Duodenal mucosa (tissue), 2 donors: ENCODE measurements at regions not wholly inside any gene's neighbourhood (a gene's known extent, or its start where the extent isn't known, plus 50 kb on each side); places are given as distances from the start of the nearest gene placed in this dataset.
"Not testable (repeated sequence)": the region's sequence is repeated elsewhere in the genome, so short reads cannot be mapped to it uniquely, and the experiment has no call there.

Source experiments
- H3K27ac ChIP-seq: one replicate; pipeline ENCODE4 v1.7.0; 2013; ENCODE audit warnings: low read depth, low read length
- H3K27me3 ChIP-seq, 2 donors: one replicate each; pipeline ENCODE4 v1.7.0; 2013; ENCODE audit warnings: low read length in 2 of 2, control low read depth in 1 of 2; ENCODE audit not compliant: insufficient read depth in 2 of 2, control insufficient read depth in 1 of 2
- H3K36me3 ChIP-seq, 2 donors: one replicate each; pipeline ENCODE4 v1.7.0; 2013; ENCODE audit warnings: low read length in 2 of 2, control low read depth in 1 of 2; ENCODE audit not compliant: insufficient read depth in 2 of 2, control insufficient read depth in 1 of 2
- H3K4me1 ChIP-seq, 2 donors: one replicate each; pipeline ENCODE4 v1.7.0; 2013; ENCODE audit warnings: low read length in 2 of 2, control low read depth in 1 of 2; ENCODE audit not compliant: insufficient read depth in 2 of 2, control insufficient read depth in 1 of 2
- H3K4me3 ChIP-seq, 2 donors: one replicate each; pipeline ENCODE4 v1.7.0; 2013; ENCODE audit warnings: low read length in 2 of 2, low read depth in 1 of 2
- H3K9ac ChIP-seq, 2 donors: one replicate each; pipeline ENCODE4 v1.7.0; 2013; ENCODE audit warnings: low read length in 2 of 2, low read depth in 1 of 2
- H3K9me3 ChIP-seq, 2 donors: one replicate each; pipeline ENCODE4 v1.7.0; 2013; ENCODE audit warnings: low read length in 2 of 2, control low read depth in 1 of 2; ENCODE audit not compliant: control insufficient read depth in 1 of 2

- Histone ChIP-seq H3K9ac (no peak overlapping the region), H3K4me3 (no peak overlapping the region), H3K27ac (no peak overlapping the region), H3K4me1 (peaks cover 0 to under 1% of the 10 kb centered on the region in 2 donors), H3K27me3 (no peaks in the 10 kb centered on the region), H3K9me3 (no peaks in the 10 kb centered on the region), H3K36me3 (no peaks in the 10 kb centered on the region)
Observed at GRCh38 chr20:11496380-11496779, 421.3 kb upstream of the BTBD3 start.

DNA sequence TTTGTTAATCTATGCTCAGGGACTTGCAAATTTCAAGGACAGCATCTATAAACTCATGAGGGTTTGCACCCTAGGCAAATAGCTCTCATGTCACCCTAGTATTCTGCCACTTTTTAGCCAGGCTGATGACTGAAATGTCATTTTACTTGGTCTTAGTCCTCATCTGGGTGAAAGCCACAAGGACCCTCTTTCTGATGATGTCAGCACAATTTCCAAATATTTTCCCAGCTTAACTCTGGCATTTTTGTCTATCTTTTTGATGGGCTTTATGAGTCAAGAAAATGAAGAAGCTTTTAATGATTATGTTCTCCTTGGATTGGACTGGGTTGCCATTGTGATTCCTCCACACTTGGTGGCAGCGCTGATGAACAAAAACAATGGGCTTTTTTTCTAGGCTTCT, 420.1 kb upstream of the BTBD3 start:
- no peaks in the 10 kb centered on the region for H3K27me3 ChIP-seq
- no peak overlapping the region for H3K27ac ChIP-seq
- no peaks in the 10 kb centered on the region for H3K9me3 ChIP-seq
- no peaks in the 10 kb centered on the region for H3K36me3 ChIP-seq
- H3K4me3 ChIP-seq, result no peak overlapping the region
- no peak overlapping the region for H3K9ac ChIP-seq
- H3K4me1 ChIP-seq, result peaks cover 0 to 8% of the 10 kb centered on the region in 2 donors

GRCh38 chr20:11499101-11499634, 418.5 kb upstream of the BTBD3 start:
- peaks cover 0 to 18% of the 10 kb centered on the region in 2 donors for H3K4me1 ChIP-seq
- no peak overlapping the region for H3K4me3 ChIP-seq
- no peaks in the 10 kb centered on the region for H3K9me3 ChIP-seq
- no peak overlapping the region for H3K27ac ChIP-seq
- H3K27me3 ChIP-seq, result no peaks in the 10 kb centered on the region
- H3K36me3 ChIP-seq, result no peaks in the 10 kb centered on the region
- H3K9ac ChIP-seq, result no peak overlapping the region

DNA sequence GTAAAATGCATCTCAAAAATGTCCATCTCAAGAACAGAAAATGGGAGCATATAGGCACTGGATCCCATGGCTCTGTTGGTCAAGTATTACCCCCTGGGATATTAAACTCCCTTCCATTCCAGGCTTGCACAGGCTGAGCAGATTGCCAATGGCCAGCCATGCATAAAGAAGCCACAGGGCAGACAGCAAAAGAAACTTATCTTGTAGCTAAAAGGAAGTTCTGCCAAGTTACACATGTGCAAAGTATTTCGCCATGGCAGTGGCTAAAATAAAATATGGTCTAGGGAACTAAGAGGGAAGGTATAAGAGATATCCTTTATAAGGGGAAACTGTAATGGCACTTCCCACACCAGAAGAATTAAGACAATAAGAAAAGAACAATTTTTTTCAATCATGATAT, 415.6 kb upstream of the BTBD3 start:
- H3K9me3 ChIP-seq, result no peaks in the 10 kb centered on the region
- H3K27me3 ChIP-seq, result no peaks in the 10 kb centered on the region
- peaks cover 0 to 18% of the 10 kb centered on the region in 2 donors for H3K4me1 ChIP-seq
- no peaks in the 10 kb centered on the region for H3K36me3 ChIP-seq
- no peak overlapping the region for H3K9ac ChIP-seq
- H3K27ac ChIP-seq, result no peak overlapping the region
- H3K4me3 ChIP-seq, result no peak overlapping the region

DNA sequence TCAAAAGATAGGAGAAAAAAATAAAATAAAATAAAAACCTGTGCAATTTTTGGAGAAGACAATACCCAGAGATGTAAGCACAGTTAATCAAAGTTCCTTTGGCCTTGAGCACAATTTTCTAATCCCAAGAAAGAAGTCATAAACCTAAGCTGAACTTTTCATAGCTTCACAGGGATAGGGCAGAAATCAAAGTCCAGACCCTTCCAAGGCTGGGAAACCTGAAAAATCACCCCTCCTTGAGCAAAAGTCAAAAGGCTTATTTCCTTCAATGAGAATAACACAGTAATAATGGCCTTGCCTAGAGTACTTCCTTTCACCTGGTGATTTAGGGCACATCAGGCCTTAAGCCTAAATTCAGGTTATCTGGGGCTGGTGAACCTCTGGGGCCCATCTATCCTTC, 415.0 kb upstream of the BTBD3 start:
- Histone ChIP-seq H3K4me3 (no peak overlapping the region), H3K9me3 (no peaks in the 10 kb centered on the region), H3K4me1 (peaks cover 0 to 18% of the 10 kb centered on the region in 2 donors), H3K27ac (no peak overlapping the region), H3K27me3 (no peaks in the 10 kb centered on the region), H3K9ac (no peak overlapping the region), H3K36me3 (no peaks in the 10 kb centered on the region)

DNA sequence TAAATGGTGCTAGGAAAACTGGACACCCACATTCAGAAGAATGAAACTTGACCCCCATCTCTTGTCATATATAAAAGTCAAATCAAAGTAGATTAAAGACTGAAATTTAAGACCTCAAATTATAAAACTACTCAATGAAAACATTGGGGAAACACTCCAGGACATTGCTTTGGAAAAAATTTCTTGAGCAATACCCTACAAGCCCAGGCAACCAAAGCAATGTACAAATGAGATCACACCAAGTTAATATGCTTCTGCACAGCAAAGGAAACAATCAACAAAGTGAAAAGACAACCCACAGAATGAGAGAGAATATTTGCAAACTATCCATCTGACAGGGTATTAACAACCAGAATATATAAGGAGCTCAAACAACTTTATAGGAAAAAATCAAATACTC, 407.9 kb upstream of the BTBD3 start:
- H3K27me3 ChIP-seq, result no peaks in the 10 kb centered on the region
- H3K9me3 ChIP-seq, result no peaks in the 10 kb centered on the region
- H3K4me1 ChIP-seq, result no peaks in the 10 kb centered on the region
- no peak overlapping the region for H3K9ac ChIP-seq
- H3K4me3 ChIP-seq, result no peak overlapping the region
- no peak overlapping the region for H3K27ac ChIP-seq
- H3K36me3 ChIP-seq, result no peaks in the 10 kb centered on the region

GRCh38 chr20:11511821-11512220, 405.9 kb upstream of the BTBD3 start:
- H3K4me3 ChIP-seq, result no peak overlapping the region
- H3K36me3 ChIP-seq, result no peaks in the 10 kb centered on the region
- no peaks in the 10 kb centered on the region for H3K27me3 ChIP-seq
- peaks cover 9 to 12% of the 10 kb centered on the region in 2 donors for H3K4me1 ChIP-seq
- H3K27ac ChIP-seq, result no peak overlapping the region
- no peaks in the 10 kb centered on the region for H3K9me3 ChIP-seq
- H3K9ac ChIP-seq, result no peak overlapping the region

- peaks cover 13 to 15% of the 10 kb centered on the region in 2 donors for H3K4me1 ChIP-seq
- H3K27me3 ChIP-seq, H3K27ac ChIP-seq, H3K36me3 ChIP-seq, H3K9ac ChIP-seq, H3K4me3 ChIP-seq, H3K9me3 ChIP-seq: not testable (repeated sequence)
Observed at GRCh38 chr20:11513241-11513745, 404.4 kb upstream of the BTBD3 start.

DNA sequence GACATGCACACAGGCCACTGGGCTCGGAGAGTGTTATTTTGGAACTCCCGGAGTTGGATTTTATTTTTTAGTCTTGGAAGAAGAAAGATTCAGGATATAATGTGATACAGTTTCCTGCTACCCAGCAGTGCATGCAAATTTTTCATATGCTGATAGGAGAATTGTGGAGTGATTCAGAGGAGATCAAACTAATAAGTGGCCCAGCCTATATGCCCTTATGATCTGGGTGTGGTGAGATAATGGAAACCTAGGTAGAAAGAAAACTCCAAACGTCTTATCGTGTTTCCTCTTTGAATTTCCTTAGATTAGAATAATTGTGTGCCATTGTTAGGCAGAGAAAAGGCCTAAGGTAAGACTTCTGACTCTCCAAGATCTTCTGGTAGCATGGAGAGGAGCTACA, 401.2 kb upstream of the BTBD3 start:
- H3K4me3 ChIP-seq, result no peak overlapping the region
- H3K27me3 ChIP-seq, result no peaks in the 10 kb centered on the region
- peaks cover 13 to 15% of the 10 kb centered on the region in 2 donors for H3K4me1 ChIP-seq
- no peak overlapping the region for H3K9ac ChIP-seq
- H3K9me3 ChIP-seq, result no peaks in the 10 kb centered on the region
- no peak overlapping the region for H3K27ac ChIP-seq
- no peaks in the 10 kb centered on the region for H3K36me3 ChIP-seq

GRCh38 chr20:11520596-11520995, 397.1 kb upstream of the BTBD3 start:
- Histone ChIP-seq H3K4me1 (peaks cover 13 to 25% of the 10 kb centered on the region in 2 donors), H3K4me3 (no peak overlapping the region), H3K27me3 (no peaks in the 10 kb centered on the region), H3K27ac (no peak overlapping the region), H3K9ac (no peak overlapping the region), H3K36me3 (no peaks in the 10 kb centered on the region), H3K9me3 (peaks cover 4 to 9% of the 10 kb centered on the region in 2 donors)
